ENCODE measurements at regions not wholly inside any gene's neighbourhood (a gene's known extent, or its start where the extent isn't known, plus 50 kb on each side); places are given as distances from the start of the nearest gene placed in this dataset.

- no peak overlapping the region for H3K9ac ChIP-seq (ENCODE audit: low read length in 2 of 2)
- H3K27ac ChIP-seq (ENCODE audit: low read length), result no peak overlapping the region
- H3K9me3 ChIP-seq (ENCODE audit: control insufficient read depth in 2 of 2, low read length in 2 of 2), result no peaks in the 10 kb centered on the region
- no peaks in the 10 kb centered on the region for H3K4me1 ChIP-seq (ENCODE audit: control insufficient read depth, insufficient read depth, low read length)
- no peaks in the 10 kb centered on the region for H3K27me3 ChIP-seq (ENCODE audit: control insufficient read depth in 1 of 2, insufficient read depth in 2 of 2, low read length in 2 of 2)
- no peak overlapping the region for H3K4me3 ChIP-seq (ENCODE audit: low read length in 2 of 2)
- H3K36me3 ChIP-seq (ENCODE audit: control insufficient read depth in 2 of 2, insufficient read depth in 2 of 2, low read length in 2 of 2), result no peaks in the 10 kb centered on the region
Observed at GRCh38 chr5:74015716-74016115, 389.7 kb downstream of the ARHGEF28 start.

- Histone ChIP-seq H3K27ac (ENCODE audit: low read length) (no peak overlapping the region), H3K9ac (ENCODE audit: low read length in 2 of 2) (no peak overlapping the region), H3K27me3 (ENCODE audit: control insufficient read depth in 1 of 2, insufficient read depth in 2 of 2, low read length in 2 of 2) (no peaks in the 10 kb centered on the region), H3K36me3 (ENCODE audit: control insufficient read depth in 2 of 2, insufficient read depth in 2 of 2, low read length in 2 of 2) (no peaks in the 10 kb centered on the region), H3K9me3 (ENCODE audit: control insufficient read depth in 2 of 2, low read length in 2 of 2) (no peaks in the 10 kb centered on the region), H3K4me1 (ENCODE audit: control insufficient read depth, insufficient read depth, low read length) (no peaks in the 10 kb centered on the region), H3K4me3 (ENCODE audit: low read length in 2 of 2) (no peak overlapping the region)
Observed at GRCh38 chr5:74013222-74013621, 387.2 kb downstream of the ARHGEF28 start.

DNA sequence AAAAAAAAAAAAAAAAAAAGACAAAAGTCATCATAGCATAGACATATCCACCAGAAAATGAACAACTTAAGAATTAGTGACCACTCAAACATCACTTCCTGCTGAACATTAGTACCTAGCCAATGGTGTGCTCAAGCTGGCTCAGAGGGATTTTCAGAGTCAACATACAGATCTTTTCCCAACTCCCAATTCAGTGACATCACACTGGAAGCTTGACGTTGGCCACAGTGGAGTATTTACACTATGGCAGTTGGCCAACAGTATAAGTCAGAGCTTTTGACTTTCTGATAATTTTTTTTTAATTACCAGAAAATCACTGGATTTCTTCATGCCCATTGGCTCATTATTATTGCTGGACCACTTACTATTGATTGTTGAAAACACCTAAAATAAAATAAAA lies 383.5 kb downstream of the ARHGEF28 start:
- no peaks in the 10 kb centered on the region for H3K27me3 ChIP-seq (ENCODE audit: control insufficient read depth in 1 of 2, insufficient read depth in 2 of 2, low read length in 2 of 2)
- H3K4me3 ChIP-seq (ENCODE audit: low read length in 2 of 2), result no peak overlapping the region
- H3K9ac ChIP-seq (ENCODE audit: low read length in 2 of 2), result no peak overlapping the region
- H3K9me3 ChIP-seq (ENCODE audit: control insufficient read depth in 2 of 2, low read length in 2 of 2), result no peaks in the 10 kb centered on the region
- no peaks in the 10 kb centered on the region for H3K4me1 ChIP-seq (ENCODE audit: control insufficient read depth, insufficient read depth, low read length)
- H3K27ac ChIP-seq (ENCODE audit: low read length), result no peak overlapping the region
- H3K36me3 ChIP-seq (ENCODE audit: control insufficient read depth in 2 of 2, insufficient read depth in 2 of 2, low read length in 2 of 2), result no peaks in the 10 kb centered on the region

GRCh38 chr5:74007193-74007592 lies 381.2 kb downstream of the ARHGEF28 start:
- Histone ChIP-seq H3K9me3 (ENCODE audit: control insufficient read depth in 2 of 2, low read length in 2 of 2) (no peaks in the 10 kb centered on the region), H3K27ac (ENCODE audit: low read length) (no peak overlapping the region), H3K4me1 (ENCODE audit: control insufficient read depth, insufficient read depth, low read length) (no peaks in the 10 kb centered on the region), H3K9ac (ENCODE audit: low read length in 2 of 2) (no peak overlapping the region), H3K27me3 (ENCODE audit: control insufficient read depth in 1 of 2, insufficient read depth in 2 of 2, low read length in 2 of 2) (no peaks in the 10 kb centered on the region), H3K4me3 (ENCODE audit: low read length in 2 of 2) (no peak overlapping the region), H3K36me3 (ENCODE audit: control insufficient read depth in 2 of 2, insufficient read depth in 2 of 2, low read length in 2 of 2) (no peaks in the 10 kb centered on the region)

- no peak overlapping the region for H3K9ac ChIP-seq (ENCODE audit: low read length in 2 of 2)
- no peak overlapping the region for H3K27ac ChIP-seq (ENCODE audit: low read length)
- no peaks in the 10 kb centered on the region for H3K4me1 ChIP-seq (ENCODE audit: control insufficient read depth, insufficient read depth, low read length)
- H3K4me3 ChIP-seq (ENCODE audit: low read length in 2 of 2), result no peak overlapping the region
- no peaks in the 10 kb centered on the region for H3K9me3 ChIP-seq (ENCODE audit: control insufficient read depth in 2 of 2, low read length in 2 of 2)
- no peaks in the 10 kb centered on the region for H3K27me3 ChIP-seq (ENCODE audit: control insufficient read depth in 1 of 2, insufficient read depth in 2 of 2, low read length in 2 of 2)
- H3K36me3 ChIP-seq (ENCODE audit: control insufficient read depth in 2 of 2, insufficient read depth in 2 of 2, low read length in 2 of 2), result no peaks in the 10 kb centered on the region
Observed at GRCh38 chr5:73999297-73999696, 373.3 kb downstream of the ARHGEF28 start.

DNA sequence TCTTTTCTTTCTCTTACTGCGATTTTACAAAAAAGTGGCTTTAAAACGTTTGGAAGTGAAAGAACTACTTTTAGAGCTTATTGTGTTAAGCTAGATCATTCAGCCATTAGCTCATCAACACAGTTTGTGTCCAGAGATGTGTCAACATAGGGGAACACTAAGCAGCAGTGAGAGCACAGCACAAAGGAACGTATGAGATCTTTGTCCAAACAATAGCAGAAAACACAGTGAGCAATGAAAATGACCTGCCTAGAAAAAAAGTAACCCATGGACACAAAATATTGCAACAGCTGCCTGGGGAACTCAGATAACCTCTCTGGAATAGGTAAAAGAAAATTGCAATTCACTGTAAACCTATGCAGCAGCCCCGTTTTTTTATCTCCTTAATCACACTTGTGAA lies 372.5 kb downstream of the ARHGEF28 start:
- H3K27me3 ChIP-seq (ENCODE audit: control insufficient read depth in 1 of 2, insufficient read depth in 2 of 2, low read length in 2 of 2), result no peaks in the 10 kb centered on the region
- no peaks in the 10 kb centered on the region for H3K4me1 ChIP-seq (ENCODE audit: control insufficient read depth, insufficient read depth, low read length)
- H3K27ac ChIP-seq (ENCODE audit: low read length), result no peak overlapping the region
- H3K9ac ChIP-seq (ENCODE audit: low read length in 2 of 2), result no peak overlapping the region
- no peaks in the 10 kb centered on the region for H3K36me3 ChIP-seq (ENCODE audit: control insufficient read depth in 2 of 2, insufficient read depth in 2 of 2, low read length in 2 of 2)
- H3K4me3 ChIP-seq (ENCODE audit: low read length in 2 of 2), result no peak overlapping the region
- no peaks in the 10 kb centered on the region for H3K9me3 ChIP-seq (ENCODE audit: control insufficient read depth in 2 of 2, low read length in 2 of 2)

- Histone ChIP-seq H3K27ac (ENCODE audit: low read length) (no peak overlapping the region), H3K9me3 (ENCODE audit: control insufficient read depth in 2 of 2, low read length in 2 of 2) (no peaks in the 10 kb centered on the region), H3K4me1 (ENCODE audit: control insufficient read depth, insufficient read depth, low read length) (no peaks in the 10 kb centered on the region)
Observed at GRCh38 chr5:73997960-73998359, 372.0 kb downstream of the ARHGEF28 start.

GRCh38 chr5:73996151-73996755 lies 370.3 kb downstream of the ARHGEF28 start:
- Histone ChIP-seq H3K4me1 (ENCODE audit: control insufficient read depth, insufficient read depth, low read length) (no peaks in the 10 kb centered on the region), H3K36me3 (ENCODE audit: control insufficient read depth in 2 of 2, insufficient read depth in 2 of 2, low read length in 2 of 2) (no peaks in the 10 kb centered on the region), H3K9me3 (ENCODE audit: control insufficient read depth in 2 of 2, low read length in 2 of 2) (no peaks in the 10 kb centered on the region), H3K27ac (ENCODE audit: low read length) (no peak overlapping the region), H3K4me3 (ENCODE audit: low read length in 2 of 2) (no peak overlapping the region), H3K9ac (ENCODE audit: low read length in 2 of 2) (no peak overlapping the region), H3K27me3 (ENCODE audit: control insufficient read depth in 1 of 2, insufficient read depth in 2 of 2, low read length in 2 of 2) (no peaks in the 10 kb centered on the region)

More at GRCh38 chr5:73997960-73998359, 372.0 kb downstream of the ARHGEF28 start:
- H3K27me3 ChIP-seq (ENCODE audit: control insufficient read depth in 1 of 2, insufficient read depth in 2 of 2, low read length in 2 of 2), result no peaks in the 10 kb centered on the region
- H3K4me3 ChIP-seq (ENCODE audit: low read length in 2 of 2), result no peak overlapping the region
- no peaks in the 10 kb centered on the region for H3K36me3 ChIP-seq (ENCODE audit: control insufficient read depth in 2 of 2, insufficient read depth in 2 of 2, low read length in 2 of 2)
- no peak overlapping the region for H3K9ac ChIP-seq (ENCODE audit: low read length in 2 of 2)

DNA sequence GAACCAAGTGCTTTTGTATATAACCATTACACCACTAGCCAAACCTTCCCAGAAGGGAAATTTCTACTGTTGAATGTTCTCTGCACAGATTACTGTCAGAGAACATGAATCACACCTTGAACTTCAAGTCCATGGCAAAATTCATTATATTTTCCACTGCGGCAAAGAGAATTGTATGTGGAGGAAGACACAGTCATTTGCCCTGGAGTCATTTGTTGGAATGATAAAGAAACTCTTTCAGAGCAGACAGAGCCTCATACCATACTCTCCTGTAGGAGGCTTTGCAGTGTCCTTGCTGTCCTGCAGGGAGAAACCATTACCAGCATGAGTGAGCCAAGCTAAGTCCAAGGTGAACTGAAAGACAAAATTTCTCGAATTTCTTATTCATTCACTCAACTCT lies 369.0 kb downstream of the ARHGEF28 start:
- H3K9ac ChIP-seq (ENCODE audit: low read length in 2 of 2), result no peak overlapping the region
- no peaks in the 10 kb centered on the region for H3K4me1 ChIP-seq (ENCODE audit: control insufficient read depth, insufficient read depth, low read length)
- H3K27me3 ChIP-seq (ENCODE audit: control insufficient read depth in 1 of 2, insufficient read depth in 2 of 2, low read length in 2 of 2), result no peaks in the 10 kb centered on the region
- H3K4me3 ChIP-seq (ENCODE audit: low read length in 2 of 2), result no peak overlapping the region
- H3K9me3 ChIP-seq (ENCODE audit: control insufficient read depth in 2 of 2, low read length in 2 of 2), result no peaks in the 10 kb centered on the region
- H3K36me3 ChIP-seq (ENCODE audit: control insufficient read depth in 2 of 2, insufficient read depth in 2 of 2, low read length in 2 of 2), result no peaks in the 10 kb centered on the region
- H3K27ac ChIP-seq (ENCODE audit: low read length), result no peak overlapping the region
